ENCODE measurements at regions not wholly inside any gene's neighbourhood (a gene's known extent, or its start where the extent isn't known, plus 50 kb on each side); places are given as distances from the start of the nearest gene placed in this dataset.

DNA sequence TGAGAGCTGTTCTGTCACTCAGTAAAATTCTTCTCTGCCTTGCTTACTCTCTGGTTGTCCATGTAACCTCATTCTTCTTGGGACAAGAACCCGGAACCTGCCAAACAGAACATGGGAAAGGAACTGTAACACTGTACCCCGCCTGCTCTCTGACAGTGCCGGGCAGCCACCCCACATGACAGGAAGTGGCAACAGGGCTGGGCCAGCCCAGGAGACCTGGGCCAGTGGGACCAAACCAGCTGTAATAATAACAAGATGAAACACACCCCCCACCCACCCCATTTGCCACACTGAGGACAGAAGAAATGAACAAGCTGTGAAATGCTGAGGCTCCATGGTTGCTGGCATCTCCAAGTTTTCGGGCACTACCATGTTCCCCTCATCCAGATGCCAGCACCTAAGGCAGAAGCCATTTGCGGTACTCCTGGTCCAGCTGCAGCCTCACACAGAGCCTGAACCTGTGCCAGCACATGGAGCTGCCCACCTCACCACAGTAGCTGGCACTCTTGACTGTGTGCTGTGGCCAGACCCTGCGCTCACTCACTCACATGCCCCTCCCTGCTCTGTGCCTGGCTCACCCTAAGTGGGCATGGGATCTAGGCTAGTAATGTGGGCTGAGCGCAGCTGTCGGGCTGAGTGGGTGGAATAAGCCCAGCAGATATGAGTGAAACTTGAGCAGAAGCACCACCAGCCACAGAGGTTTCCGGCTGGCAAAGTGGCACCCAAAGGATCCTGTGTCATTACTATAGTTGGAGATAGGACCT, 126.2 kb upstream of the UGT8 start:
- TF ChIP-seq, protein P1, sequence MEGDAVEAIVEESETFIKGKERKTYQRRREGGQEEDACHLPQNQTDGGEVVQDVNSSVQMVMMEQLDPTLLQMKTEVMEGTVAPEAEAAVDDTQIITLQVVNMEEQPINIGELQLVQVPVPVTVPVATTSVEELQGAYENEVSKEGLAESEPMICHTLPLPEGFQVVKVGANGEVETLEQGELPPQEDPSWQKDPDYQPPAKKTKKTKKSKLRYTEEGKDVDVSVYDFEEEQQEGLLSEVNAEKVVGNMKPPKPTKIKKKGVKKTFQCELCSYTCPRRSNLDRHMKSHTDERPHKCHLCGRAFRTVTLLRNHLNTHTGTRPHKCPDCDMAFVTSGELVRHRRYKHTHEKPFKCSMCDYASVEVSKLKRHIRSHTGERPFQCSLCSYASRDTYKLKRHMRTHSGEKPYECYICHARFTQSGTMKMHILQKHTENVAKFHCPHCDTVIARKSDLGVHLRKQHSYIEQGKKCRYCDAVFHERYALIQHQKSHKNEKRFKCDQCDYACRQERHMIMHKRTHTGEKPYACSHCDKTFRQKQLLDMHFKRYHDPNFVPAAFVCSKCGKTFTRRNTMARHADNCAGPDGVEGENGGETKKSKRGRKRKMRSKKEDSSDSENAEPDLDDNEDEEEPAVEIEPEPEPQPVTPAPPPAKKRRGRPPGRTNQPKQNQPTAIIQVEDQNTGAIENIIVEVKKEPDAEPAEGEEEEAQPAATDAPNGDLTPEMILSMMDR (conservative IDR thresholded peaks at IDR 0.05; ENCODE audit: low read length), result no peak
- TF ChIP-seq EZH2phosphoT487 (IDR thresholded peaks at IDR 0.05; ENCODE audit: borderline replicate concordance, low read depth, low read length), result no peak

Measured in OCI-LY7 (cell line).